A549 (cell line): ENCODE measurements at regions not wholly inside any gene's neighbourhood (a gene's known extent, or its start where the extent isn't known, plus 50 kb on each side); places are given as distances from the start of the nearest gene placed in this dataset.

ENCODE experiments used
- CEBPB ChIP-seq, 2 experiments: fragments of >200 bp in 1 of 2; sonication (Bioruptor Twin) in 1 of 2; formaldehyde crosslinking in 1 of 2; IDR thresholded peaks; 2 replicates each; pipeline ENCODE4 v1.6.1; 2012 to 2016
- NR3C1 ChIP-seq: fragments of >200 bp; sonication (Bioruptor Twin); formaldehyde crosslinking; IDR thresholded peaks from 3 replicates; pipeline ENCODE4 v1.6.1; 2017
- POLR2A ChIP-seq: IDR thresholded peaks from 2 replicates; pipeline ENCODE4 v1.6.1; 2012; ENCODE audit warnings: mild to moderate bottlenecking, low read length
- SMC3 ChIP-seq: fragments of >200 bp; sonication (Bioruptor Twin); formaldehyde crosslinking; IDR thresholded peaks from 3 replicates; pipeline ENCODE4 v1.6.1; 2018; ENCODE audit warnings: inconsistent platforms
- TF ChIP-seq, protein P1 (sequence below): fragments of >200 bp; sonication (Bioruptor Twin); formaldehyde crosslinking; IDR thresholded peaks from 3 replicates; pipeline ENCODE4 v1.5.1; 2016

DNA sequence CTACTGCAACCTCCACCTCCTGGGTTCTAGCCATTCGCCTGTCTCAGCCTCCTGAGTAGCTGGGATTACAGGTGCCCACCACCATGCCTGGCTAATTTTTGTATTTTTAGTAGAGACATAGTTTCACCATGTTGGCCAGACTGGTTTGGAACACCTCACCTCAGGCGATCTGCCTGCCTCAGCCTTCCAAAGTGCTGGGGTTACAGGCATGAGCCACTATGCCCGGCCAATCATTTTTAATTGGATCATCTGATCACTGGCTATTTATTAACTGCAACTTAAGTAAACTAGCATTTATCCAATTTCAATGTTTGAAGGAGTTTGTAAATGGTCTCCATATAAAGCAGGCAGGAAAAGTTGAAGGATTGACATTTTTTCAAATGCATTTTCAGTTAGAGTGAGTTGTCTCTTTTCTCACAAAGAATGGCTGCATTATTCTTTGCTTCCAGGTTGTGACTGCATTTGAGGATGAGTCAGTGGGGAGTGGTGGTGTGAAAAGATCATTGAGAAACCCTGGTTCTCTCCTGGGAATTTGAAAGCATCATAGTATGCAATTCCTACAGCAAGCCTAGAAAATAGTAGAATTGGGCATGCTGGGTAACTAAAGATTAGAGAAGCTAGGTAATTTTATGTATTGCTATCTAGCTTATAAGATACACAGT is 431.1 kb upstream of the ZEB2 start:
- no peak for TF ChIP-seq POLR2A
- no peak for TF ChIP-seq SMC3
- TF ChIP-seq CEBPB (IDR thresholded peaks at IDR 0.05): peak in 1 of 2 experiments; percentile 48; a peak in 1 of 4 replicates
- TF ChIP-seq, protein P1, sequence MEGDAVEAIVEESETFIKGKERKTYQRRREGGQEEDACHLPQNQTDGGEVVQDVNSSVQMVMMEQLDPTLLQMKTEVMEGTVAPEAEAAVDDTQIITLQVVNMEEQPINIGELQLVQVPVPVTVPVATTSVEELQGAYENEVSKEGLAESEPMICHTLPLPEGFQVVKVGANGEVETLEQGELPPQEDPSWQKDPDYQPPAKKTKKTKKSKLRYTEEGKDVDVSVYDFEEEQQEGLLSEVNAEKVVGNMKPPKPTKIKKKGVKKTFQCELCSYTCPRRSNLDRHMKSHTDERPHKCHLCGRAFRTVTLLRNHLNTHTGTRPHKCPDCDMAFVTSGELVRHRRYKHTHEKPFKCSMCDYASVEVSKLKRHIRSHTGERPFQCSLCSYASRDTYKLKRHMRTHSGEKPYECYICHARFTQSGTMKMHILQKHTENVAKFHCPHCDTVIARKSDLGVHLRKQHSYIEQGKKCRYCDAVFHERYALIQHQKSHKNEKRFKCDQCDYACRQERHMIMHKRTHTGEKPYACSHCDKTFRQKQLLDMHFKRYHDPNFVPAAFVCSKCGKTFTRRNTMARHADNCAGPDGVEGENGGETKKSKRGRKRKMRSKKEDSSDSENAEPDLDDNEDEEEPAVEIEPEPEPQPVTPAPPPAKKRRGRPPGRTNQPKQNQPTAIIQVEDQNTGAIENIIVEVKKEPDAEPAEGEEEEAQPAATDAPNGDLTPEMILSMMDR: no peak
- no peak for TF ChIP-seq NR3C1
